Inflammatory macrophage (primary cell): ENCODE measurements at regions not wholly inside any gene's neighbourhood (a gene's known extent, or its start where the extent isn't known, plus 50 kb on each side); places are given as distances from the start of the nearest gene placed in this dataset.

ENCODE experiments used
- DNase-seq, 2 donors: peaks; one replicate each; pipeline ENCODE4 v3.0.0-alpha.2; 2020 to 2022

DNA sequence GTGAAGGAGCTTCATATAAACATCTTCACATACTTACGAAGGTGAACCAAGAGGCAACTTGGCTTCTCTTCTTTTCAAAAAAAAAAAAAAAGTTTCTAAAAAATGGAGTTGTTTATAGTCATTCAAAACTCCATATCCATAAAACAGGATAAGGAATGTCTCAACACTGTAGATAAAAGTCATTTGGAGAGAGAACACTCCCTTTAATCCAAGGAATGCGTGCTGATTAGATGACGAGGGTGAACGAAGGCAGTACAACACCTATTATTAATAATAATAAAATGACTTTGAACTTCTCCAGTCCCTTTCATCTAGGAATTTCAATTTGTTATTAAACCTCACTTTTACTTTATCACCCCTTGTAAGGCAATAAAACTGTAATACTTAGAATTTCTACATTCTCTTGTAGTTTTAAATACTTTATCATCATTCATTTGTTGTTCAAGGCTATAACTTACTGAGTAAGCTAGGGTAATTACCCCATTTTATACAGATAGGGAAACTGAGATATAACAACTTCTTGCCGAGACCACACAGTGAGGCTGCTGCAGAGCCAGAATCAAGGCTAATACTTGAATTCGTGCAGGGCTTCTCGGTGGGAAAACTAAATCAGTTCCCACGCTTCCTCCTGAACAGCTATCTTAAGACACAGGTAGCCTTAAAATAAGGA is 377.1 kb downstream of the EFNA5 start:
- no peak for DNase-seq

DNA sequence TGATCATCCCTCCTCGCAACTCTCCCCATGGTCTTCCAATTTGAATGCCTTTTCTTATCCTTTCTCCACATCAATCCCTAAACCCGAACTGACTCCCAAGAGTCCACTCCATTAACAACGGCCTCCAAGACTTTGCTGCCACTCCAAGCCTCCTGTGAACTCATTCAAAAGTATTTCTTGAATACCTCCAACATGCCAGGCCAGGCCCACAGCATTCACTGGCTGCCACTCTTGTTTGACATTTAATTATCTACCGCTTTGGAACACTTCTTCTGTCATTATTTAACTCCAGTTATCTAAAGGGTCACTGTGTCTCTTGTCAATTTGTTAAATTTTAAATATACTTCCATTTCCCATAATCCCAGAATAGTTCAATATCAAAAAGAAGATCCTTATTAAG is 378.9 kb downstream of the EFNA5 start:
- no peak for DNase-seq

DNA sequence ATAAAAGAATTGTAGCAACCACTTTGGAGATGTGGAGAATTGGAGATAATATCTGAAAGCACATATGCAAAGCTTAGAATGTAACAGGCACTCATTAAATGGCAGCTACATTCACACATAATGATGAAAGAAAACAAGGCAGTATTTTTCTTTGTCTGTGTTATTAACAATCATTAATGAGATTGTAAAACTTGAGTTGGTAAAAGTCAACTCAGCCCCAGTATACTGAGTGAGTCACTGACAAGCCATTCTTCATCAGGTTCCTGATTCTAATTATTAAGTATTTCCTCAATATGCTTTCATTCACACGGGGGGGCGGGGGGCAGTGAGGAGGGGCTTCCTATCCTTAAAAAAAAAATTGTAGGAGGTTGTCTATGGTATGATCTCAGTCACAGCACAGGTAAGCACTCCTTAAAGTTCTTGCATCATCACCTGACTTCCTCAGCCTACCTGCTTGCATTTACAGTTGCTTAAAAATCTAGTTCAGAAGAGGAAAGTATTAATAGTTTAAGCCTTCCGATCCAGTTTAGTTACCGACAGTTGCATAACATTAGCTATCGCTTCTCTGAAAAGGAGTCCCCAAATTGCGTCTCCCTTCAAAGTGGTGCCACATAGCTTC is 379.8 kb downstream of the EFNA5 start:
- DNase-seq = no peak

DNA sequence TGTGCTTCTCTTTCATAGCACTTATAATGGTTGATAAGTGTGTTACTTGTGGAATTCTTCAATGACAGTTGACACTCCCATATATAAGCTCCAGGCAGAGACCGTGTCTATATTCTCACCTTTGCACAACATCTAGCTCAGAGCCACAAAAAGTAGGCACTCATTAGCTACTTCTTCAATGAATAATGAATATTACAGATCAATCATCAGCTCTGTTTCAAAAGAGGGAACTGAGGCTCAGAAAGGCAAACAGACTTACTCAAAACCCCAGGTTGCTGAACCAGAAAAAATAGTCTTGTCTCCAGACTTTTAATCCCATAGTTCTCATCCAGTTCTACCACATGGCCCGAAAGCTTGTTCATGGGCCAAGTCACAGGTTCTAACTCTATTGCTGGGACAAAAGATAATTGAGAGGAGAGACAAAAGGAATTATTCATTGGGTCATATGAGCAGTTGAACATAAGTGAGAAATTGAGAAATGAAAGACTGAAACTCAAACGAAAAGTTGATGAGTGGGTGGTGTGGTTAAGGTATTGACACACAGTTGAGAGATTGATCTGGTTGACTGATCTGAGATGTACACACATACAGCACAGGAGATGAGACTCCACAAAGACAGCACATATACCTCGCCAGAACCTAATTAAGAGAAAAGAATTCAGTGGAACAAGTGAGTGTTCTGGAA is 381.6 kb downstream of the EFNA5 start:
- DNase-seq = peak; percentile 9 to 20

DNA sequence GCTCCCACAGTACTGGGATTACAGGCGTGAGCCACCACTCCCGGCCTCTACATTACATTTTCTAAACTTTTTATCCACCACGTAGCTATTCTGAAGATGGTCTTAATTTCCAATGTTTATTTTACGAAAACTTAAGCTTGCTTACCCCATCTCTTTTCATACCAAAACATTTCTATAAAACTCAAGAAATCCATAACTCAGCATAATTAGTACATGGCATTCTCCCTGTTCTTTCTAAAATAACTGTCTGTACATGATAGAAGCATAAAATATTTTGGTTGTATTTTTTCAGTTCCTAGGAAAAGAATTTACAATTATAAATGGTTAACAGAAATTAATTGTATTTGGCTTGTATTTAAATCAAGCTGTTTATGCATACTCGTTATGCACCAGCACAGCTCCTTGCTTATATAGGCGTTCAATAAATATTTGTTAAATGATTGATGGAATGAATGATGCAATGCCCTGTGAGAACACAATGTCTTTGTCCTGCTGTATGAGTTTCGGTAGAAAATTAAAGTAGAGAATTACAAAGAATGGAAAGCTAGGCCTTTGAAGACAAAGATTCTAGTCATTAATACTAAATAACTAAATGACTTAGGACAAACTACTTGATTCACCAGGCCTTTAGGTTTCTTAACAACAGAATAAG is 384.2 kb downstream of the EFNA5 start:
- DNase-seq = no peak

DNA sequence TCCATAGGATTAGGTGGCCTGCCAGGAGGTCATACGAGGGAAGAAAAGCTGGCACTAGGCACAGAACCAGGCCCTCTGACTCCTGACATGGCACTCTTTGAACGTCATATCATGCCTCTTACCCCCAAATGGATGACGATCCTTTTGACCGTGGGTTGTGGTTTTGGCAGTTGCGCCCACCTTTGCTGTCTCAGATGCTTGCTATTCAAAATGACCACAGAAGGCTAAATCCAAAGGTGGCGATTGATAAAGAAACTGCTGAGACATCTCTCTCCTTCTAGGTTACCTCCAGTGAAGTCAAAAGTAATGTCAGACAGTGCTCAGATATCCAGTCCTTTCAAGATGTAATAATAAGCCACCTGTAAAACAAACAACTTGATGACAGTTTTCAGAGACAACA is 385.0 kb downstream of the EFNA5 start:
- no peak for DNase-seq

DNA sequence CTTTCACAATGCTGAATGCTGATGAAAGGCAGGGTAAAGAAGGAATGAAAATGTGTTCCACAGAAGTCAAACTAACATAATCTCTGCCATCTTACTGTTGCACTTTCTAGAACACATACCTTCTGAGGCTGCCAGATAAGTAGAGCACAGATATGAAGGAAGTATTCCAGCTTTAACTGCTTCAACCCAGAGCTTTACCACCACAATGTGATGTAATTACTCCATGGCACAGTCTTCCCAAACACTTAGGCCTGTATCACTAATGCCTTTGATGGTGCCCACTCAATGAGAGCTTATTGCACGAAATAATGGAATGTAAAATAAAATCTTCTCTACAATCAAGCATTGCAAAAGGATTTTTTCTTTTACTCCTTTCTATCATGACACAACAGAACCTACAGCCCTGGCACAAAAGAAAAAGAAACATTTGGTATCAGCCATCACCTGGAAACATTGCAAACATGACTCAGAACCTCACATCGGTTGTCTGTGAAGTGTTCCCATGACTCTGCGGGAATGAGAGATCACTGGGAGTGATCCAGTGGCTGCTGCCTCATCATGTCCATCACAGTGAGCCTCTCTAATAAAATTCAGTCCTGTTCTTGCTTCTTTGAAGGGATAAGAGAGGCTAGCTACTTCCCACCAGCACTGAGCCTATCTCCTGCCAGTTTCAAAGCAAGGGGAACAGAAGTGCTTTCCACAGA is 385.8 kb downstream of the EFNA5 start:
- no peak for DNase-seq

DNA sequence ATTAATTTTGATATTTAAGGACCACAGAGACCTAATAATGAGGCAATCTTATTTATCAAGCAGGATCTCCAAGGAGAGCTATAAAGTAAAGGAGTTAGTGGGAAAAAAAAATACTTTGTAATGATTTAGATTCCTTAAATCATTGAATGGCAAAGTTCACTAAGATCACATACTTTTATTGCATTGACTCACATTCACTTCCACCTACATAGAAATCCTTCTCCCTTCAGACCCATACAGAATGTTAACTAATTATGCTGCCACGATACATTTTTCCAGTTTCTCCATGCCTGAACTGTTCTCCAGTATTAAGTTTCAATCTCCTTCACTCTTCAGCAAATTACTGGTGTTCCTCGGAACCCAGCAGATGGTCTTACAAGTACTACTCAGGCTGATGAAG is 388.7 kb downstream of the EFNA5 start:
- DNase-seq = no peak

DNA sequence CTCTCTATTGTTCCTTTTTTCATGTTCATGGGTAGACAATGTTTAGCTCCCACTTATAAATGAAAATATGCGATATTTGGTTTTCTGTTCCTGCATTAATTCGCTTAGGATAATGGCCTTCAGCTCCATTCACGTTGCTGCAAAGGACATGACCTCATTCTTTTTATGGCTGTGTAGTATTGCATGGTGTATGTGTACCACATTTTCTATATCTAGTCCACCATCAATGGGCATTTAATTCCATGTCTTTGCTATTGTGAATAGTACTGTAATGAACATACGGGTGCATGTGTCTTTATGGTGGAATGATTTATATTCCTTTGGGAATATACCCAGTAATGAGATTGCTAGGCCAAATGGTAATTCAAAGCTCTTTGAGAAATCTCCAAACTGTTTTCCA is 392.0 kb downstream of the EFNA5 start:
- no peak for DNase-seq

DNA sequence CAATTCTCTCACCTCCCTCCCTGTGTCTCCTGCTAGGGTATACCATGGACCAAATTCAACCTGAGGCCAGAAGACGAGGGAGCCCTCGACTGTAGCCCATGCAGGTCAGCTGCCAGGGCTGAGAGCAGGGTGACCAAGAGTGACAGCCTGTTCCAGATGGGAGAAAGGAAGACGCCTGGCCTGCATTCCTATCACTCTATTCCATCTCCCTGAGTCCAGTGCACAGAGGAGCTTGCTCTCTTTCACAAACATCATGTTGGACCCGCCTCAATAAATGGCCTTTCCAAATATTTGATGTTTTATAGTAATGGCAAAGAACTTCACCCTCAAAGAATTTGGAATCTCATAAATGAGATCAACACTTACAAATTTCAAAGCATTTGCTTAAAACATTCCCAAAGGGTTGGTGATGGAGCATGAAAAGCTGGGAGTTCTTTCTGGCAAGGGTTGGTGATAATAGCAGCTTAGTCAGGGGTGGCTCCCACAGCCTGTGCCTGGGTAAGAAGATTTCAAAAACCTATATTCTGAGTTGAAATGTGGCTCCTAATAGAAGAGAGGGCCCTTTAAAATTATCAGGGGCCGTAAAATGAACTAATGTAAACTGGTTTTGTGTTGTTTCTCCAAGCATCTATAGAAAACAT is 393.1 kb downstream of the EFNA5 start:
- no peak for DNase-seq

DNA sequence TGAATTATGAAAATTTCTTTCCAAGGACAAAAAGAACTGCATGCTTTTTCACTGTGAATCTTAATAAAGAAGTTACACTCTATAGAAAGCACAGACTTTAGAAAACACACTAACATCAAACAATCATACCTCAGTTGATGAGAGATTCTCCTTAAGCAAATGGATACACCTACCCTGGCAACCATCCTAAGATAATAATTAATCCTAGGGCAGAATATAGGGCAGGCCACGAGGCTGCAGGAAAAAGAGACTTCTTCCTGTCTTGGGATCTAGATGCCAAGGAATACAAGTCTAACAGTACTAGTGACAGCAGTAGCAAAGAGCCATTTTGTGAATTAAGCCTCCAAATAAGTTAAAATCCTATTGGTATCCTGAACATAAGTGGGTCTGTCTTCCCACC is 395.4 kb downstream of the EFNA5 start:
- no peak for DNase-seq

DNA sequence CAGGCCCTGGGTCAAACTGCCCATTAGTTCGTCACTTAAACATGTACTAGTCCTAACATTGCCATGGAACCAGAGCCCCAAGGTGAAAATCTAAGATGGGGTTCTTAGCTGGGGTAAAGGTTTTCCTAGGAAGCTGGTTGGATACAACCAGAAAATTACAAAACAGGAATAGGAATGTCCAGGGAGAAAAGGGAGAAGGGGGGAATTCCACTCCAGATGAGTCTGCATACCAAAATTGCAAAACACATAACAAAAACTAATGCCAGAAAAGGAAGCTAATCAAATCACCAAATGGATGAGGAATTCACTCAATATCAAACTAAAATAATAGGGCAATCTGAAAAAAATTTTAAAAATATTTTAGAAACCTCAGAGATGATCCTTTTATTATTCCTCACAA is 396.2 kb downstream of the EFNA5 start:
- DNase-seq = no peak

DNA sequence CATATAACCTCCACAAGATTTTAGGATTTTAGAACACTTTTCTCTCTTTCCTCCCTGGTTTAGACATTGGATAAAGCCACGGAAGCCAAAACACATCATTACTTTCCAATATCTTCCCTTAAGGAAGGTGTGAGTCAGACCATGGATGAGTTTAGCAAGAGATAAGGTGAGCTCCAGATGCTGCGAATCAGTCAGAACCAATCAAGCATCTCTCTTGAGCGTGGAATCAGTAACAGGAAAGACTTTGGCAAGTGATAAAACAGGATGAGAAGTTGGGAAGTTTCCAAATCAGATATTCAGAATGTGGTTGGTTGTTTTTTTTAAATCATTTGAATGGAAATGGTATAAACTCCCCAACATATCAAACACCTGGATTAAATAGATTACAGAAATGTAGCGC is 397.8 kb downstream of the EFNA5 start:
- no peak for DNase-seq

DNA sequence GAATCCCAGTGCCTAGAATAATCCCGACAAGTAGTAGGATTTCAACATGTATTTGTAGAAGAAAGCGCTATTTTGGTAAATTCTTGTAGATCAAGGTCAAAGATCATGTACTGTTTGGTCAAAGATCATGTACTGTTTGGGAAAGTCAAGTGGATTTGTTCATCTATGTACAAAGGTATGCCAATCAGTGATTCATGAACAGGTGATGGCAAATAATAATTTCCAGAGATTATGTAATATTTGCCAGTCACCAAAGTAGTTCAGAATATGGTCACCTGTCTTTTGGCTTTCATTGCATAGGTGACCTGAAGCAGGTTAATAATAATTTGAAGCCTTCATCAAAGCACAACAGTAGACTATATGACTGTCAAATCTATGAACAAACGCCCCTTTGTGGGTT is 398.2 kb downstream of the EFNA5 start:
- DNase-seq = no peak

DNA sequence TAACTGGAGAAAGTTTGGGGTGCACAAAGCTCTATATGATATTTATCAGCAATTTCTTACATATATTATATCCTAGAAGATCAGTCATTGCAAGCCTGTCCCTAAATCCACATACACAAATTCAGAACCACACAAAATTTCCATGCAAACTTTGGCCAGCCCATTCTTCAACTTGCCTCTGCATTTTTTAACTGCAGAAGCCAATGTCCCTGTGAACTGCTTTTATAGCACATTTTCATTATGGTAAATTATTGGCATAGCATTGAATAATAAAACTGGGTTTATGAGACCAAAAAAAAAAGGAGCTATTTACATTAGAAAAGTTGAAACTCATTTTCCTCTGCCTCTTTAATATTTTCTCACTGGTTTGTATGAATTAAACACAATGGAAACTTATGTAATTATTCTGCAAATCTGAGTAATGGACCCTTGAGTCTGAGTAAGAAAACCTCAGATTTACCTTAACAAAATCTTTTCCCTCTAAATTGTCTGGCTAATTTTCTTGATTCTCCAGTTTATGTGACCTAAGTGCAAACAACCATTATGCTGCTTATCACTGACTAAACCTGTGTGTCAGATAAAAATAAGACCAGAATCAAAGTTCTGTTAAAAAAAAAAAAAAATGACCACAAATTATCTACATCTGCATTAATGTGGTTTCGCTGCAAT is 398.9 kb downstream of the EFNA5 start:
- no peak for DNase-seq

DNA sequence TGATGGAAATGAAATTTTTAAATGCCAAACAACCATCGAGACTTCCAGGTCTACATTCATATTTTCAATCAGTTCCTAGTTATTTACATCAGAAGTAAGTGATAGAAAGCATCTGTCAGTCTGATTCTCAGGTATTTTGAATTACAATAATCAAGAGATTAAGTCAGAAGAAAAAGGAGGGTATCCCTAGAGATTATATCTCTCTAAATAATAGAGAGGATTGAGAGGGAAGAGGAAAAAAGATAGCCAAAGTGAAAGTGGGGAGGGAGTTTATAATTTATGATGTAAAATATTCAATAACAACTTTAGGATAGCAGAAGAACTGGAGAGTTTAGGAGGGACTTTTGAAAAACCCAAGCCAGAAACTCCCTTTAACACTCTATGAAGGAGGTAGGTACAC is 400.2 kb downstream of the EFNA5 start:
- no peak for DNase-seq

DNA sequence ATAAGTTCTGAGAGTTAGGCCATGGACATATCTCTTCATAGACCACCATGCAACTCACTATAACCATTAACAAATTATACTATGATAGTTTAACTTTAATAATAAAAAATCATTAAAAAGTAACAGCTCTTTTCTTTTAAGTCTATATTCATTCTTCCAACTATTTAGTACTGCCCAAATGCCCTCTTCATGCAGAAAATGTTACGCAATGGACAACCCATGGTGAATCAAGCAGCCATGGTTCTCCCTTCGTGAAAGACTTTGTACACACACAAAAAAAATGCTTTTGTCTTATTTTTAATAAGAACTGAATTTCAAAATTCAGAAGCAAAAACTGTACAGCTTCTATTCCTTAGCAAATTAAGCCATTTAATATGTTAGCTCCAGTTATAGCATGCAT is 401.1 kb downstream of the EFNA5 start:
- no peak for DNase-seq

DNA sequence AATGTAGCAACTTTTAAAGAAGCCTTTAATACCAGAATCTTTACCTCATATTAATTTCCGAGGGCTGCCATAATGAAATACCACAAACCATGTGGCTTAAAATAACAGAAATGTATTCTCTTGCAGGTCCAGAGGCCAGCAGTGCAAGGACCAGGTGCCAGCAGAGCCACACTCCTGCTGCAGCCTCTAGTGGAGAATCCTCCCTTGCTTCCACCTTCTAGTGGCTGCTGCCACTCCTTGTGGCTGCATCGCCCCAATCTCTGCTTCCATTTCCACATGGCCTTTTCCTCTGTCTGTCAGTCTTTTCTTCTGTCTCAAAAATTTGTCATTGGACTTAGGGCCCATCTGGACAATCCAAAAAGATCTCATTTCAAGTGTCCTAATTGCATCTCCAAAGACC is 401.5 kb downstream of the EFNA5 start:
- no peak for DNase-seq

DNA sequence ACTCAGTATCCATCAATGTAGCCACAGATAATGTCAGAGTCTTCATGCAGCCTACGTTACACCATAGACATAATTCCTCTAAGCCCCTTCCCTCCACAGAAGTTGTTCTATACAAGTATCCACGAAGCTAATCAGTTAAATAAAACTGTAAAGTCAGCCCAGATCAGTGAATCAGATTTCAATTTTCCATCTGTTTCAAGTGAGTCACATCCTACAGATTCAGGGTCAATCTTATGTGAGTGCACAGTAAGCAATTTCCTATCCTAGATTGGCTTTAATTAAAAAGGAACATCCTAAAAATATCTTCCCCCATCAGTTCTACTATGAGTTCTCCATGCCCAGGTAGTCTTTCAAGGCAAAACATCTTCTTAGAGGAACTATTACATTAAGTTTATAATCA is 402.5 kb downstream of the EFNA5 start:
- no peak for DNase-seq

DNA sequence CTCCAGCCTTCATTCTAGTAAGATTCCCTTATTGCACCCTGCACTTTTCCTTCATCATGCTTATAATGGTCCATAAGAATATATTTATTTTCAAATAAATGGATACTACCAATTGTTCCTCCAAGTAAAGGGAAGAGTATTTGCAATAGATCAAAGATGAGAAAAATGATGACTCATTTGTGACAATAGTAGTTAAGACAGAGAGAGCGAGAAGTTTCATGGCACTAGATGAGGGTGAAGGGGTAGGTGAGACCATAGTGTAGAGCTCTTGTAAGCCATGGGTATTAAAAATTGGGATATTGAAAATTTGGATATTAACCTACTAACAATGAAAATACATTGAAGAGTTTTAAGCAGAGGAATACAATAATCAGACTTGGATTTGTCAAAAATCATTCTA is 404.6 kb downstream of the EFNA5 start:
- DNase-seq = no peak

DNA sequence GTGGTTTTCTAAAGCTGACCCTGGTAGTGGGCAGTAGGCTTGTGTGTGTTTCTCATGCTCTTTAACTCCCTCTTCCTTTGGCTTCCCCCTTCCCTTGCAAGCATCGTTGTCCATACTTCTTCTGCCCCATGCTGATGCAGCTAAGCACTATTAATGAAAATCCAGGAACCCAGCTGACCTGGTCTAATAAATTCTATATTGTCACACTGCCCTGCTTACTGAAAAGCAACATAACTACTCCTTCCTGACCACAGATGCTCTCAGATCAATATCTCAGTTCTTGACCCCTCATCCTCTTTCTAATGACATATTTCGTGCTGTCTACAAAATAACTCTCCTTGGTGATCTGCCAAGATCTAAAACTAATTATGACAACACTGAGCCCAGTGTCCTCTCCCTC is 405.5 kb downstream of the EFNA5 start:
- no peak for DNase-seq

DNA sequence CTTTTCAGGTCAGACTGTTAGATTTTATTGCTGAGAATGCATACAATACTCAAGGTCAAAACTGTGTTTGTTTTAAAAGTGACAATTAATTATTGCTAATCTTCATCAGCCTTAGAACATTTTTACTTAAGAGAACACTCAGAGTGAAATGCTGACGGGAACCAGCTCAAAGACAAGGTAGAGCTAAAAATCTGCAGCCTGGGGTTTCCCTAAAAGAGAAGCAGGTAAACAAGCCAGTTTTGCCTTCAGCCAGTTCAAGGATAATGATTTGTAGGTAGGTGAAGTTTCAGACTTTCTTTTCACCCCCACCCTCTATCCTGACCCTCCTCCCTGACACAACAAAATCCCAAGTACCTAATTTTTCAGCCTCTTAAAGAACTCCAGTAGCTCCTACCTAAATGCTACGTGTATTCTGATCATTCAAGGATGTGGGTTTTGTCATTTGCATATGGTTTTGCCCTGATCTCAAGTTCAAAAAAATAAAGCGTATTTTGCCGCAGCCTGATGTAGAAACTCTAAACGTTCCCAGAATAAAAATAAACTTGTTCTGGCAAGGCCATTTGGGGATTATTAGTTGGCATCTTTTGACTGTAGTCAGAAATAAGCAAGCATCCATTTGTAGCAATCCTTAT is 407.2 kb downstream of the EFNA5 start:
- DNase-seq = no peak
